Neural crest cell (in vitro differentiated cells): ENCODE measurements at regions not wholly inside any gene's neighbourhood (a gene's known extent, or its start where the extent isn't known, plus 50 kb on each side); places are given as distances from the start of the nearest gene placed in this dataset.
"Not testable (repeated sequence)": the region's sequence is repeated elsewhere in the genome, so short reads cannot be mapped to it uniquely, and the experiment has no call there.

Source experiments
- DNase-seq: peaks from one replicate; pipeline ENCODE4 v3.0.0; 2021; ENCODE audit warnings: low read depth, mixed read lengths, low spot score
- H3K27ac Mint-ChIP-seq: one replicate; pipeline ENCODE4 v1.8.0; 2021; ENCODE audit warnings: mild to moderate bottlenecking, mixed read lengths; ENCODE audit not compliant: unreplicated experiment
- H3K27me3 Mint-ChIP-seq: 2 replicates; pipeline ENCODE4 v1.8.0; 2021; ENCODE audit warnings: low read depth, mild to moderate bottlenecking, mixed read lengths
- H3K36me3 Mint-ChIP-seq: 2 replicates; pipeline ENCODE4 v1.8.0; 2021; ENCODE audit warnings: low read depth, mild to moderate bottlenecking, mixed read lengths
- H3K4me1 Mint-ChIP-seq: 2 replicates; pipeline ENCODE4 v1.8.0; 2021; ENCODE audit warnings: mixed read lengths
- H3K4me3 Mint-ChIP-seq: one replicate; pipeline ENCODE4 v1.8.0; 2021; ENCODE audit warnings: mild to moderate bottlenecking, mixed read lengths
- H3K9me3 Mint-ChIP-seq: 2 replicates; pipeline ENCODE4 v1.8.0; 2021; ENCODE audit warnings: mixed read lengths
- TF ChIP-seq, protein P1 (sequence below): fragments of 200-600 bp; sonication (generic); conservative IDR thresholded peaks from 2 replicates; pipeline ENCODE4 v1.5.0; 2021; ENCODE audit warnings: antibody characterized with exemption, mild to moderate bottlenecking

GRCh38 chr7:127476618-127477017 is 84.1 kb upstream of the ZNF800 start:
- peaks cover 56% of the 10 kb centered on the region for H3K27me3 Mint-ChIP-seq
- H3K36me3 Mint-ChIP-seq, result no peaks in the 10 kb centered on the region
- TF ChIP-seq, protein P1, sequence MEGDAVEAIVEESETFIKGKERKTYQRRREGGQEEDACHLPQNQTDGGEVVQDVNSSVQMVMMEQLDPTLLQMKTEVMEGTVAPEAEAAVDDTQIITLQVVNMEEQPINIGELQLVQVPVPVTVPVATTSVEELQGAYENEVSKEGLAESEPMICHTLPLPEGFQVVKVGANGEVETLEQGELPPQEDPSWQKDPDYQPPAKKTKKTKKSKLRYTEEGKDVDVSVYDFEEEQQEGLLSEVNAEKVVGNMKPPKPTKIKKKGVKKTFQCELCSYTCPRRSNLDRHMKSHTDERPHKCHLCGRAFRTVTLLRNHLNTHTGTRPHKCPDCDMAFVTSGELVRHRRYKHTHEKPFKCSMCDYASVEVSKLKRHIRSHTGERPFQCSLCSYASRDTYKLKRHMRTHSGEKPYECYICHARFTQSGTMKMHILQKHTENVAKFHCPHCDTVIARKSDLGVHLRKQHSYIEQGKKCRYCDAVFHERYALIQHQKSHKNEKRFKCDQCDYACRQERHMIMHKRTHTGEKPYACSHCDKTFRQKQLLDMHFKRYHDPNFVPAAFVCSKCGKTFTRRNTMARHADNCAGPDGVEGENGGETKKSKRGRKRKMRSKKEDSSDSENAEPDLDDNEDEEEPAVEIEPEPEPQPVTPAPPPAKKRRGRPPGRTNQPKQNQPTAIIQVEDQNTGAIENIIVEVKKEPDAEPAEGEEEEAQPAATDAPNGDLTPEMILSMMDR, result no peak
- DNase-seq, result no peak
- H3K4me1 Mint-ChIP-seq, result no peaks in the 10 kb centered on the region
- no peak overlapping the region for H3K4me3 Mint-ChIP-seq
- H3K9me3 Mint-ChIP-seq, result no peaks in the 10 kb centered on the region
- no peak overlapping the region for H3K27ac Mint-ChIP-seq

GRCh38 chr7:127474457-127474856 is 81.9 kb upstream of the ZNF800 start:
- H3K27ac Mint-ChIP-seq, result no peak overlapping the region
- H3K27me3 Mint-ChIP-seq, result peaks cover 55% of the 10 kb centered on the region
- peaks cover 2% of the 10 kb centered on the region for H3K9me3 Mint-ChIP-seq
- DNase-seq, result no peak
- H3K36me3 Mint-ChIP-seq, result no peaks in the 10 kb centered on the region
- H3K4me3 Mint-ChIP-seq, result no peak overlapping the region
- no peaks in the 10 kb centered on the region for H3K4me1 Mint-ChIP-seq
- TF ChIP-seq, protein P1, result no peak

DNA sequence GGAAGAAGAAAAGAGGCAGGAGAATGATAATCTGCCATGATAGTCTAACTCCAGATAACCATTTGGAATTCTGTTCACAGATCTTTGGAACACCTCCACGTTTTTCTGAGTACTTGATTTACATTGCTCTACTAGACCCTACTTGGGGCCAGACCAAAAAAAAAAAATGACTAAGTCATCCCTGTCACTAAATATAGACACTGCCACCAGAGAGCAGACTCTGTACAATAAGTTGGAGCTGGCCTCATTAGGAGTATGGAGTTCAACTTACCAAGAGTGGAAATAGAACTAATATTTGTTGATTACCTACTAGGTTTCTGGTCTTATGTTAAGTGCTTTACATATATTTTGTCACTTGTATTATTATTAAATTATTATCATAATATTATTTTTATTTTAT is 80.9 kb upstream of the ZNF800 start:
- DNase-seq, result no peak
- peaks cover 2% of the 10 kb centered on the region for H3K9me3 Mint-ChIP-seq

DNA sequence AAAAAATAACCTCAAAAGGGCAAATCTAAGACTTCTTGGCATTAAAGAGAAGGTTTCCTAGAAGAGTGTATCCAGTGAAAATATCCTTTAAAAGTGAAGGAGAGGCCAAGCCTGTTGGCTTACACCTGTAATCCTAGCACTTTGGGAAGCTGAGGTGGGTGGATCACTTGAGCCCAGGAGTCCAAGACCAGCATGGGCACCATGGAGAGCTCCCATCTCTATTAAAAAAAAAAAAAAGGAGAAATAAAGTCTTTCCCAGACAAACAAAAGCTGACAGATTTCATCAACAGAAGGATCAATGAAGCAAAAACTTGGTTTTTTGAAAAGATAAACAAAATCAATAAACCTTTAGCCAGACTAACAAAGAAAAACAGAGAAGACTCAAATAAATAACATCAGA is 67.6 kb upstream of the ZNF800 start:
- peaks cover 10% of the 10 kb centered on the region for H3K9me3 Mint-ChIP-seq
- peaks cover 23% of the 10 kb centered on the region for H3K27me3 Mint-ChIP-seq
- TF ChIP-seq, protein P1, result no peak
- H3K27ac Mint-ChIP-seq, result no peak overlapping the region
- no peaks in the 10 kb centered on the region for H3K36me3 Mint-ChIP-seq
- no peaks in the 10 kb centered on the region for H3K4me1 Mint-ChIP-seq
- DNase-seq, result no peak
- H3K4me3 Mint-ChIP-seq, result no peak overlapping the region

More for the DNA sequence above, 80.9 kb upstream of the ZNF800 start:
- Mint-ChIP-seq H3K27me3 (peaks cover 51% of the 10 kb centered on the region), H3K4me1 (no peaks in the 10 kb centered on the region), H3K27ac (no peak overlapping the region), H3K4me3 (no peak overlapping the region), H3K36me3 (no peaks in the 10 kb centered on the region)
- TF ChIP-seq, protein P1, result no peak

- peaks cover 59% of the 10 kb centered on the region for H3K27me3 Mint-ChIP-seq
- peaks cover 14% of the 10 kb centered on the region for H3K9me3 Mint-ChIP-seq
- not testable (repeated sequence) for H3K4me3 Mint-ChIP-seq, H3K36me3 Mint-ChIP-seq, DNase-seq, H3K4me1 Mint-ChIP-seq, H3K27ac Mint-ChIP-seq
These were observed 58.8 kb upstream of the ZNF800 start for GRCh38 chr7:127451258-127451657.

- Mint-ChIP-seq H3K27ac (no peak overlapping the region), H3K27me3 (peaks cover 49% of the 10 kb centered on the region), H3K4me3 (no peak overlapping the region), H3K36me3 (peaks cover 2% of the 10 kb centered on the region), H3K9me3 (peaks cover 14% of the 10 kb centered on the region), H3K4me1 (no peaks in the 10 kb centered on the region)
- DNase-seq, result no peak
- TF ChIP-seq, protein P1, result no peak
These were observed 56.1 kb upstream of the ZNF800 start for GRCh38 chr7:127448566-127448965.
